ENCODE measurements at regions not wholly inside any gene's neighbourhood (a gene's known extent, or its start where the extent isn't known, plus 50 kb on each side); places are given as distances from the start of the nearest gene placed in this dataset.

DNA sequence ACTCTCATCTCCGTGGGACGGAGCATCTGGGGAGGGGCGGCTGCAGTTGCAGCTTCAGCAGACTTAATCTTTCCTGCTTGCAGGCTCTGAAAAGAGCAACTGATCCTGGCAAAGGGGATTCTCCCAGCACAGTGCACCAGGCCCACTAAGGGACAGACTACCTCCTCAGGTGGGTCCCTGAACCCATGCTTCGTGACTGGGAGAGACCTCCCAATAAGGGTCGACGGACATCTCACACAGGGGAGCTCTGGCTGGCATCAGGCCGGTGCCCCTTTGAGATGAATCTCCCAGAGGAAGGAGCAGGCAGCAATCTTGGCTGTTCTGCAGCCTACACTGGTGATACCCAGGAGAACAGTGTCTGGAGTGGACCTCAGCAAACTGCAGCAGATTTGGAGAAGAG lies 303.3 kb upstream of the FGF16 start:
- Histone ChIP-seq H3K36me3 (ENCODE audit: insufficient read depth, low read length) (no peaks in the 10 kb centered on the region), H3K27ac (no peak overlapping the region), H3K9me3 (ENCODE audit: low read depth, low read length) (no peaks in the 10 kb centered on the region), H3K9ac (ENCODE audit: insufficient read length) (no peak overlapping the region), H3K4me3 (no peak overlapping the region)
- TF ChIP-seq EZH2 (IDR thresholded peaks at IDR 0.05) (no peak), POLR2AphosphoS5 (IDR thresholded peaks at IDR 0.05; ENCODE audit: borderline replicate concordance, low read depth, low read length) (no peak), FOXP2 (optimal IDR thresholded peaks at IDR 0.05; ENCODE audit: control extremely low read depth, extremely low read length, insufficient read depth) (no peak)
- no peak for DNase-seq (ENCODE audit: low read depth, low spot score)

DNA sequence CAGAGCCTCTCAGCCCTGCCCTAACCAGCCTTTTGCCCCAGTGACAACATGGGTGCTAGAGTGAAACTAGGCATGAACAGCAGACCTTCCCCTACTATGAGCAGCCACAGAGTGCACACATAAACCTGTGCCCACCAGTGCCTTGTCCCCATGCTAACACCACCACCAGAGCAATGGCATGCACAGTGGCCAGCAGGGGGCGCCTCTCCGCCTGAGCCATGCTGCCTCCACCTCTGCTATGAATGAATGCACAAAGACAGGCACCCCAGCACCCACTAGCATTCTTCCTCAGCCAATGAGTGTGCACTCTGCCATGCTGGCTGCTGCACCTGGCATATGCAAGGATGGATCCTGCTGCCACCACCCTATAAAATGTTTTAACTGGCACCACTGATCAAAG lies 286.9 kb upstream of the FGF16 start:
- Histone ChIP-seq H3K27ac (no peak overlapping the region), H3K9ac (ENCODE audit: insufficient read length) (no peak overlapping the region), H3K4me3 (no peak overlapping the region), H3K9me3 (ENCODE audit: low read depth, low read length) (no peaks in the 10 kb centered on the region), H3K36me3 (ENCODE audit: insufficient read depth, low read length) (no peaks in the 10 kb centered on the region)
- no peak for DNase-seq (ENCODE audit: low read depth, low spot score)
- no peak for TF ChIP-seq POLR2AphosphoS5 (IDR thresholded peaks at IDR 0.05; ENCODE audit: borderline replicate concordance, low read depth, low read length)
- no peak for TF ChIP-seq EZH2 (IDR thresholded peaks at IDR 0.05)
- no peak for TF ChIP-seq FOXP2 (optimal IDR thresholded peaks at IDR 0.05; ENCODE audit: control extremely low read depth, extremely low read length, insufficient read depth)

DNA sequence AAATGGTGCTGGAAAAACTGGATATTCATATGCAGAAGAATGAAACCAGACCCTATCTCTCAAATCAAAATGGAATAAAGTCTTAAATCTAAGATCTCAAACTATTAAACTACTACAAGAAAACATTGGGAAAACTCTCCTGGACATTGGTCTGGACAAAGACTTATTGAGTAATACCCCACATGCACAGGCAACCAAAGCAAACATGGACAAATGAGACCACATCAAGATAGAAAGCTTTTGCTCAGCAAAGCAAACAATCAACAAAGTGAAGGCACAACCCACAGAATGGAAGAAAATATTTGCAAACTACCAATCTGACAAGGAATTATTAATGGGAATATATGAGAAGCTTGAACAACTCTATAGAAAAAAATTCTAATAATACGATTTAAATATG lies 284.4 kb upstream of the FGF16 start:
- Histone ChIP-seq H3K4me3 (no peak overlapping the region), H3K9me3 (ENCODE audit: low read depth, low read length) (no peaks in the 10 kb centered on the region), H3K9ac (ENCODE audit: insufficient read length) (no peak overlapping the region), H3K36me3 (ENCODE audit: insufficient read depth, low read length) (no peaks in the 10 kb centered on the region), H3K27ac (no peak overlapping the region)
- no peak for DNase-seq (ENCODE audit: low read depth, low spot score)
- TF ChIP-seq POLR2AphosphoS5 (IDR thresholded peaks at IDR 0.05; ENCODE audit: borderline replicate concordance, low read depth, low read length) (no peak), EZH2 (IDR thresholded peaks at IDR 0.05) (no peak), FOXP2 (optimal IDR thresholded peaks at IDR 0.05; ENCODE audit: control extremely low read depth, extremely low read length, insufficient read depth) (no peak)

DNA sequence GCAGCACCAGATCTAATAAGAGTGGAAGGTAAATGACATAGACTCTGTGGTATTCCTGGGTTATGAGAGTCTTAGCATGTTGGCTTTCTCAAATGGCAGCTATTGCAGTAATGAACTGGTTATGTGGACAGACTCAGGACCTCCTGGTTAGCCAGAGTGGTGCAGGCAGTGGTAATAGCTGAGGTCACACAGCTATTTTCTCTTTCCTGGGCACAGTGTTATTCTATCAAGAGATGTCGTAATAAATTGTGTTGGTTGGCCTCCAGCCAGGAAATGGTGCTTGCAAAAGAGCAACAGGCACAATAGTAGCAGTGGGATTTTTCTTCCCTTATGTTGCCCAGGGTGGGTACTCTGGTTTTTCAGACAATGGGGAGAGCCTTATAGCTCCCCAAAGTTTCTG lies 279.2 kb upstream of the FGF16 start:
- H3K9me3 ChIP-seq (ENCODE audit: low read depth, low read length): no peaks in the 10 kb centered on the region
- H3K27ac ChIP-seq: no peak overlapping the region
- no peak overlapping the region for H3K4me3 ChIP-seq
- no peaks in the 10 kb centered on the region for H3K36me3 ChIP-seq (ENCODE audit: insufficient read depth, low read length)
- TF ChIP-seq FOXP2 (optimal IDR thresholded peaks at IDR 0.05; ENCODE audit: control extremely low read depth, extremely low read length, insufficient read depth): no peak
- no peak for TF ChIP-seq POLR2AphosphoS5 (IDR thresholded peaks at IDR 0.05; ENCODE audit: borderline replicate concordance, low read depth, low read length)
- TF ChIP-seq EZH2 (IDR thresholded peaks at IDR 0.05): no peak
- H3K9ac ChIP-seq (ENCODE audit: insufficient read length): no peak overlapping the region
- no peak for DNase-seq (ENCODE audit: low read depth, low spot score)

DNA sequence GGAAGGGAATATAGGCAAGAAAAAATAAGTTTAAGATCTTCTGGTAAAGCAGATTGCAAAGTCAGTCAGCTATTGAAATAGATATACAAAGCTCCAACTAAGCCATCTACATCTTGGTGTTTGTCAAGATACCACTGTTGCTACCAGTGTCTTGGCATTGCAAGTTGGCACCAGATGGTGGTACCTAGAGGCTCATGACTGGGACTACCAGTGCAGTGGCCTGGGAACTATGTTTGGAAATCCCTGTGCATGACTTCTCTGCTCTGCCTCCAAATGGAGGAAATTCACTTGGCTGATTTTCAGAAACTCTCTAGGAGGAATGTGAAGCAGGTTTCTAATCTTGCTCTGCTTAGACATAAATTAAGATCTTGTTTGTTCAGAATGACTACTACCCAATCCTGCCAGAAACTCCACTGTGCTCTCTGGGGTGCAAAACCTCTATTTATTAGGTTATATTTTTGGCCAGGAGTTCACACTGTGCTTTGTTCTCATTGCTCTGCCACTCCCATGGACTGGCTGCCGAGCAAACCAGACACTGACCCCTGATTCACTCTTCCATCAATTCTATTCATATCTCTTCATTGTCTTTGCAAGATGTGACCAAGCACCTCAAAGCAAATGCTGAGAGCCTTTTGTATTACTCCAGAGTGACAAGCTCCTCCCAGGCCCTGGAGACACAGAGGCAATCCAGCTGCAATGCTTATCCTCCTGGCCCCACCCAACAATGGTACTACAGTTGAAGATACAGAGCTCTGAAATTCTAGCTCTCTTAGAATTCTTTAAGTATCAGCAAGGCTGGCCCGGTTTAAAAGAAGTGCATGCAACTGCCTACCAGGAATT lies 272.3 kb upstream of the FGF16 start:
- Histone ChIP-seq H3K9ac (ENCODE audit: insufficient read length) (no peak overlapping the region), H3K36me3 (ENCODE audit: insufficient read depth, low read length) (no peaks in the 10 kb centered on the region), H3K27ac (no peak overlapping the region), H3K4me3 (no peak overlapping the region), H3K9me3 (ENCODE audit: low read depth, low read length) (no peaks in the 10 kb centered on the region)
- TF ChIP-seq FOXP2 (optimal IDR thresholded peaks at IDR 0.05; ENCODE audit: control extremely low read depth, extremely low read length, insufficient read depth): no peak
- TF ChIP-seq EZH2 (IDR thresholded peaks at IDR 0.05): no peak
- TF ChIP-seq POLR2AphosphoS5 (IDR thresholded peaks at IDR 0.05; ENCODE audit: borderline replicate concordance, low read depth, low read length): no peak
- DNase-seq (ENCODE audit: low read depth, low spot score): no peak

DNA sequence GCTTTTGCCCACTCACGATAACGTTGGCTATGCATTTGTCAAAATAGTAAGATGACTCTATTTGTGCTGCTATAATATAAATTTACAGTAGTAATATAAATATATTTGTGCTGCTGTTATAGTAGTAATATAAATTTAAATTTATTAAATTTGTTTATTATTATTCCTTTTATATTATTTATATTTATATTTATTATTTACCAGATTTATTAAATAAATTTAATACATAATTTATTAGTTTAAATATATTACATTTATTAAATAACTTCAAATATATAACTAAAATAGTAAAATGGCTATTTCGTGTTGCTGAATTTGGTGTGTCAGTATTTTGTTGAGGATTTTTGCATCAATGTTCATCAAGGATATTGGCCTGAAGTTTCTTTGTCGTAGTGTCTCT lies 246.5 kb upstream of the FGF16 start:
- Histone ChIP-seq H3K27ac (no peak overlapping the region), H3K9ac (ENCODE audit: insufficient read length) (no peak overlapping the region), H3K9me3 (ENCODE audit: low read depth, low read length) (no peaks in the 10 kb centered on the region), H3K4me3 (no peak overlapping the region), H3K36me3 (ENCODE audit: insufficient read depth, low read length) (no peaks in the 10 kb centered on the region)
- TF ChIP-seq FOXP2 (optimal IDR thresholded peaks at IDR 0.05; ENCODE audit: control extremely low read depth, extremely low read length, insufficient read depth): no peak
- no peak for TF ChIP-seq POLR2AphosphoS5 (IDR thresholded peaks at IDR 0.05; ENCODE audit: borderline replicate concordance, low read depth, low read length)
- TF ChIP-seq EZH2 (IDR thresholded peaks at IDR 0.05): no peak
- no peak for DNase-seq (ENCODE audit: low read depth, low spot score)

DNA sequence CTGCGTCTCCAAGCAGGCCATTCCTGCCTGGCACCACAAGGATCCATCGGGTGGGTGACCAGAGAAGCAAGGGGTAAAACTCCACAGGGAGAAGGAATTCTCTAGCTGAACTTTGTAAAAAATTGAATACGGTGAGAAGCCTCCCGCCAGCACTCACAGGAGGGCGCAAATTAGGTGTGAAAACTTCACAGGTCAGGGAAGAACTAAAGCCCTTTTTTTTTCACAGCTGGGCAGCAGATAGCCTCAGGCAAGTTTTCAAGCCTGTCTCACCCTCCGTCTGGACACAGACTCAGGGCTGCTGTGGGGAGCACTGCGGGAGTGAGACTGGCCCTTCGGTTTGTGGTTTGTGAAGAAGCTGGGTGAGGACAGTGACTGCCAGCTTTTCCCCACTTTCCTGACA lies 224.1 kb upstream of the FGF16 start:
- Histone ChIP-seq H3K9me3 (ENCODE audit: low read depth, low read length) (no peaks in the 10 kb centered on the region), H3K9ac (ENCODE audit: insufficient read length) (no peak overlapping the region), H3K27ac (no peak overlapping the region), H3K4me3 (no peak overlapping the region), H3K36me3 (ENCODE audit: insufficient read depth, low read length) (no peaks in the 10 kb centered on the region)
- DNase-seq (ENCODE audit: low read depth, low spot score): no peak
- TF ChIP-seq POLR2AphosphoS5 (IDR thresholded peaks at IDR 0.05; ENCODE audit: borderline replicate concordance, low read depth, low read length) (no peak), EZH2 (IDR thresholded peaks at IDR 0.05) (no peak), FOXP2 (optimal IDR thresholded peaks at IDR 0.05; ENCODE audit: control extremely low read depth, extremely low read length, insufficient read depth) (no peak)

DNA sequence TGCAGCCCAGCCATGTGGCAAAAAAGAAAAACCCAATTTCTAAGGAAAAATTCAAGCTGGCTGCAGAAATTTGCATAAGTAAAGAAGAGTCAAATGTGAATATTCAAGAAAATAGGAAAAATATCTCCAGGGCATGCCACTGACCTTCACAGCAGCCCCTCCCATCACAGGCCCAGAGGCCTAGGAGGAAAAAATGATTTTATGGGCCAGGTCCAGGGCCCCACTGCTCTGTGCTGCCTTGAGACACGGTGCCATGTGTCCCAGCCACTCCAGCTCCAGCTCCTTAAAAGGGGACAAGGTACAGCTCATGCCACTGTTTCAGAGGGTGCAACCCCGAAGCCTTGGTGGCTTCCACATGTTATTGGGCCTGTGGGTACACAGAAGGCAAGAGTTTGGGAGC lies 182.7 kb upstream of the FGF16 start:
- TF ChIP-seq EZH2 (IDR thresholded peaks at IDR 0.05): no peak
- no peak for TF ChIP-seq FOXP2 (optimal IDR thresholded peaks at IDR 0.05; ENCODE audit: control extremely low read depth, extremely low read length, insufficient read depth)
- no peak for TF ChIP-seq POLR2AphosphoS5 (IDR thresholded peaks at IDR 0.05; ENCODE audit: borderline replicate concordance, low read depth, low read length)
- DNase-seq (ENCODE audit: low read depth, low spot score): no peak
- no peaks in the 10 kb centered on the region for H3K9me3 ChIP-seq (ENCODE audit: low read depth, low read length)

DNA sequence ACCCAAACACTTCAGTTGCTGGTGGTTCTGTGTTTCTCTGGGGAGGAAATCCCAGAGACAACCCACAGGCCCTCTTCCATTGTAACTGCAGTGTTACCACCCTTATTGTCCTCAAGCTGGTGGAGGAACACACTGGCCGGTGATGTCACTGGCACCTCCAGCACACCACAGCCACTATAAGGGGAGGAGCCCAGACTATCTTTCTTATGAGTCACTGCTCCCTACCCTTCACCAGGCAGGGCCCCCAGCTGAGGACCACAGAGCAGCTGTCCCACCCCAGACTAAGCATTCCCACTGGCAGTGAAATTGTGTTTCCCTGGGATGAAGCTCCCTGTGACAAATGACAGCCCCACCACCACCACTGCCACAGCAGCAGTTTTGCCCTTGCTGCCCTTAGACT lies 171.8 kb upstream of the FGF16 start:
- Histone ChIP-seq H3K9me3 (ENCODE audit: low read depth, low read length) (no peaks in the 10 kb centered on the region), H3K27ac (no peak overlapping the region), H3K4me3 (no peak overlapping the region), H3K36me3 (ENCODE audit: insufficient read depth, low read length) (no peaks in the 10 kb centered on the region), H3K9ac (ENCODE audit: insufficient read length) (no peak overlapping the region)
- DNase-seq (ENCODE audit: low read depth, low spot score): no peak
- TF ChIP-seq POLR2AphosphoS5 (IDR thresholded peaks at IDR 0.05; ENCODE audit: borderline replicate concordance, low read depth, low read length) (no peak), FOXP2 (optimal IDR thresholded peaks at IDR 0.05; ENCODE audit: control extremely low read depth, extremely low read length, insufficient read depth) (no peak), EZH2 (IDR thresholded peaks at IDR 0.05) (no peak)

More for the DNA sequence above, 182.7 kb upstream of the FGF16 start:
- Histone ChIP-seq H3K9ac (ENCODE audit: insufficient read length) (no peak overlapping the region), H3K27ac (no peak overlapping the region), H3K4me3 (no peak overlapping the region), H3K36me3 (ENCODE audit: insufficient read depth, low read length) (no peaks in the 10 kb centered on the region)
